RCC 7860 (cell line): ENCODE measurements at regions not wholly inside any gene's neighbourhood (a gene's known extent, or its start where the extent isn't known, plus 50 kb on each side); places are given as distances from the start of the nearest gene placed in this dataset.
A peak's percentile ranks its signal among the peaks of the same experiment; 100 is the strongest.

Experiments
- DNase-seq: peaks from one replicate; pipeline ENCODE4 v3.0.0-alpha.2; 2015; ENCODE audit warnings: low spot score
- FAIRE-seq: peaks from 2 replicates; lab custom pipeline; 2012; peaks lifted over from hg19 to GRCh38; lab: Jason Lieb, UNC

- no peak for DNase-seq
- FAIRE-seq = no peak
Measured at GRCh38 chr5:54859316-54859715, 126.1 kb downstream of the ESM1 start.

- FAIRE-seq (no peak), DNase-seq (no peak)
Measured at GRCh38 chr5:54854883-54855581, 130.4 kb downstream of the ESM1 start.

- DNase-seq (no peak), FAIRE-seq (no peak)
Measured at GRCh38 chr5:54852007-54852406, 133.4 kb downstream of the ESM1 start.

- no peak for FAIRE-seq
- DNase-seq = no peak
Measured at GRCh38 chr5:54851449-54851848, 133.9 kb downstream of the ESM1 start.

- DNase-seq = no peak
- no peak for FAIRE-seq
Measured at GRCh38 chr5:54848581-54848980, 136.8 kb downstream of the ESM1 start.

- DNase-seq (peak; percentile 3), FAIRE-seq (no peak)
Measured at GRCh38 chr5:54845567-54845941, 139.8 kb downstream of the ESM1 start.

GRCh38 chr5:54844905-54845566 is 140.4 kb downstream of the ESM1 start:
- FAIRE-seq = peak; percentile 27
- peak; percentile 9 for DNase-seq

GRCh38 chr5:54844266-54844665 is 141.1 kb downstream of the ESM1 start:
- FAIRE-seq (no peak), DNase-seq (no peak)

GRCh38 chr5:54841481-54841880 is 143.9 kb downstream of the ESM1 start:
- DNase-seq = no peak

GRCh38 chr5:54838843-54839242 is 146.6 kb downstream of the ESM1 start:
- no peak for FAIRE-seq
- DNase-seq = no peak

More at GRCh38 chr5:54841481-54841880, 143.9 kb downstream of the ESM1 start:
- FAIRE-seq = no peak

- FAIRE-seq = no peak
- DNase-seq = no peak
Measured at GRCh38 chr5:54837981-54838380, 147.4 kb downstream of the ESM1 start.

- FAIRE-seq (no peak), DNase-seq (no peak)
Measured at GRCh38 chr5:54837093-54837492, 148.3 kb downstream of the ESM1 start.

- no peak for DNase-seq
- FAIRE-seq = no peak
Measured at GRCh38 chr5:54835647-54836046, 149.7 kb downstream of the ESM1 start.

- FAIRE-seq (no peak), DNase-seq (no peak)
Measured at GRCh38 chr5:54834121-54834842, 151.1 kb downstream of the ESM1 start.

GRCh38 chr5:54833590-54833989 is 151.8 kb downstream of the ESM1 start:
- no peak for FAIRE-seq
- DNase-seq = no peak

GRCh38 chr5:54832858-54833257 is 152.5 kb downstream of the ESM1 start:
- no peak for FAIRE-seq
- no peak for DNase-seq

GRCh38 chr5:54832045-54832444 is 153.3 kb downstream of the ESM1 start:
- DNase-seq (no peak), FAIRE-seq (no peak)

GRCh38 chr5:54831233-54831632 is 154.2 kb downstream of the ESM1 start:
- FAIRE-seq (no peak), DNase-seq (no peak)

- DNase-seq = no peak
- no peak for FAIRE-seq
Measured at GRCh38 chr5:54829676-54830535, 155.5 kb downstream of the ESM1 start.

- DNase-seq = no peak
- FAIRE-seq = no peak
Measured at GRCh38 chr5:54829102-54829501, 156.3 kb downstream of the ESM1 start.

GRCh38 chr5:54828151-54828550 is 157.2 kb downstream of the ESM1 start:
- FAIRE-seq = no peak
- DNase-seq = no peak
